Astrocyte (in vitro differentiated cells and primary cell): ENCODE measurements at regions not wholly inside any gene's neighbourhood (a gene's known extent, or its start where the extent isn't known, plus 50 kb on each side); places are given as distances from the start of the nearest gene placed in this dataset.

ENCODE experiments used
- EZH2 ChIP-seq: IDR thresholded peaks from 2 replicates; pipeline ENCODE4 v1.6.1; 2012; ENCODE audit warnings: mild to moderate bottlenecking, low read length, inconsistent platforms; ENCODE audit not compliant: insufficient read depth
- TF ChIP-seq, protein P1 (sequence below): IDR thresholded peaks from 2 replicates; pipeline ENCODE4 v1.5.1; 2011; ENCODE audit warnings: low read depth, mild to moderate bottlenecking, inconsistent platforms, low read length, moderate library complexity; ENCODE audit not compliant: insufficient read depth

- TF ChIP-seq, protein P1, sequence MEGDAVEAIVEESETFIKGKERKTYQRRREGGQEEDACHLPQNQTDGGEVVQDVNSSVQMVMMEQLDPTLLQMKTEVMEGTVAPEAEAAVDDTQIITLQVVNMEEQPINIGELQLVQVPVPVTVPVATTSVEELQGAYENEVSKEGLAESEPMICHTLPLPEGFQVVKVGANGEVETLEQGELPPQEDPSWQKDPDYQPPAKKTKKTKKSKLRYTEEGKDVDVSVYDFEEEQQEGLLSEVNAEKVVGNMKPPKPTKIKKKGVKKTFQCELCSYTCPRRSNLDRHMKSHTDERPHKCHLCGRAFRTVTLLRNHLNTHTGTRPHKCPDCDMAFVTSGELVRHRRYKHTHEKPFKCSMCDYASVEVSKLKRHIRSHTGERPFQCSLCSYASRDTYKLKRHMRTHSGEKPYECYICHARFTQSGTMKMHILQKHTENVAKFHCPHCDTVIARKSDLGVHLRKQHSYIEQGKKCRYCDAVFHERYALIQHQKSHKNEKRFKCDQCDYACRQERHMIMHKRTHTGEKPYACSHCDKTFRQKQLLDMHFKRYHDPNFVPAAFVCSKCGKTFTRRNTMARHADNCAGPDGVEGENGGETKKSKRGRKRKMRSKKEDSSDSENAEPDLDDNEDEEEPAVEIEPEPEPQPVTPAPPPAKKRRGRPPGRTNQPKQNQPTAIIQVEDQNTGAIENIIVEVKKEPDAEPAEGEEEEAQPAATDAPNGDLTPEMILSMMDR, result no peak
- TF ChIP-seq EZH2, result no peak
Measured at GRCh38 chr3:151589311-151589710, 128.4 kb upstream of the IGSF10 start.
